ENCODE measurements at regions not wholly inside any gene's neighbourhood (a gene's known extent, or its start where the extent isn't known, plus 50 kb on each side); places are given as distances from the start of the nearest gene placed in this dataset.

- TF ChIP-seq RAD21 (IDR thresholded peaks at IDR 0.05; ENCODE audit: insufficient read depth, low read depth, low read length) = no peak
- no peak for TF ChIP-seq REST (IDR thresholded peaks at IDR 0.05; ENCODE audit: low read depth, low read length)
- no peak for TF ChIP-seq USF1 (IDR thresholded peaks at IDR 0.05; ENCODE audit: borderline replicate concordance, extremely low read length, insufficient read depth, low read depth, low read length)
- no peak for TF ChIP-seq BCL3 (IDR thresholded peaks at IDR 0.05; ENCODE audit: borderline replicate concordance, insufficient read depth, low read depth, low read length, poor library complexity, severe bottlenecking)
Observed at GRCh38 chr6:92545861-92546260, 873.5 kb downstream of the EPHA7 start.

All from GM12878 (cell line).